Osteoblast (primary cell): ENCODE measurements at regions not wholly inside any gene's neighbourhood (a gene's known extent, or its start where the extent isn't known, plus 50 kb on each side); places are given as distances from the start of the nearest gene placed in this dataset.

Source experiments
- DNase-seq: peaks from one replicate; pipeline ENCODE4 v3.0.0; 2011; ENCODE audit warnings: low spot score, mixed read lengths; ENCODE audit not compliant: insufficient read length; ENCODE audit errors: missing footprints
- H2AFZ ChIP-seq: 2 replicates; pipeline ENCODE4 v1.6.0; 2011; ENCODE audit warnings: mild to moderate bottlenecking, low read length
- H3K27ac ChIP-seq: 2 replicates; pipeline ENCODE4 v1.5.1; 2011; ENCODE audit warnings: mild to moderate bottlenecking, low read depth, low read length, moderate library complexity
- H3K27me3 ChIP-seq: 2 replicates; pipeline ENCODE4 v1.6.0; 2012; ENCODE audit warnings: mild to moderate bottlenecking, control low read depth, inconsistent platforms, low read length, moderate library complexity; ENCODE audit not compliant: insufficient read depth
- H3K36me3 ChIP-seq: 2 replicates; pipeline ENCODE4 v1.5.1; 2011; ENCODE audit warnings: mild to moderate bottlenecking, low read length, control low read depth, moderate library complexity; ENCODE audit not compliant: insufficient read depth
- H3K4me1 ChIP-seq: 2 replicates; pipeline ENCODE4 v1.5.1; 2011; ENCODE audit warnings: mild to moderate bottlenecking, low read length, control low read depth, moderate library complexity; ENCODE audit not compliant: insufficient read depth
- H3K4me2 ChIP-seq: 2 replicates; pipeline ENCODE4 v1.6.0; 2011; ENCODE audit warnings: mild to moderate bottlenecking, low read length; ENCODE audit not compliant: insufficient read depth
- H3K4me3 ChIP-seq: fragments of 200-600 bp; sonication (generic); 3 replicates; pipeline ENCODE4 v1.5.1; 2012; ENCODE audit warnings: mild to moderate bottlenecking, low read length, inconsistent platforms; ENCODE audit not compliant: insufficient read depth
- H3K79me2 ChIP-seq: 2 replicates; pipeline ENCODE4 v1.6.0; 2012; ENCODE audit warnings: mild to moderate bottlenecking, low read length, control low read depth, inconsistent platforms; ENCODE audit not compliant: insufficient read depth
- H3K9me3 ChIP-seq: 2 replicates; pipeline ENCODE4 v1.5.1; 2011; ENCODE audit warnings: low read depth, low read length, control low read depth
- H4K20me1 ChIP-seq: 2 replicates; pipeline ENCODE4 v1.6.0; 2012; ENCODE audit warnings: mild to moderate bottlenecking, low read length, control low read depth; ENCODE audit not compliant: insufficient read depth
- CTCF ChIP-seq: IDR thresholded peaks from 2 replicates; pipeline ENCODE4 v1.5.1; 2011; ENCODE audit warnings: mild to moderate bottlenecking, low read depth, low read length, moderate library complexity; ENCODE audit errors: extremely low read depth

- Histone ChIP-seq H3K4me1 (no peaks in the 10 kb centered on the region), H3K4me2 (no peak overlapping the region), H3K79me2 (no peaks in the 10 kb centered on the region), H3K9me3 (no peaks in the 10 kb centered on the region), H3K27ac (no peak overlapping the region), H3K36me3 (no peaks in the 10 kb centered on the region), H2AFZ (no peak overlapping the region), H3K4me3 (no peak overlapping the region), H4K20me1 (peaks cover 3% of the 10 kb centered on the region), H3K27me3 (no peaks in the 10 kb centered on the region)
- no peak for DNase-seq
- no peak for TF ChIP-seq CTCF
Observed at GRCh38 chr6:2314641-2315040, 69.2 kb upstream of the GMDS start.

GRCh38 chr6:2310042-2310441 is 64.6 kb upstream of the GMDS start:
- Histone ChIP-seq H3K4me1 (peaks cover 5% of the 10 kb centered on the region), H3K27me3 (no peaks in the 10 kb centered on the region)

GRCh38 chr6:2309122-2309521 is 63.7 kb upstream of the GMDS start:
- Histone ChIP-seq H3K4me3 (no peak overlapping the region), H3K9me3 (no peaks in the 10 kb centered on the region), H2AFZ (no peak overlapping the region), H3K4me2 (no peak overlapping the region), H3K27me3 (no peaks in the 10 kb centered on the region), H4K20me1 (no peaks in the 10 kb centered on the region), H3K36me3 (no peaks in the 10 kb centered on the region), H3K79me2 (no peaks in the 10 kb centered on the region), H3K4me1 (peaks cover 5% of the 10 kb centered on the region), H3K27ac (no peak overlapping the region)
- no peak for TF ChIP-seq CTCF
- DNase-seq = no peak

More at GRCh38 chr6:2310042-2310441, 64.6 kb upstream of the GMDS start:
- Histone ChIP-seq H3K36me3 (no peaks in the 10 kb centered on the region), H3K27ac (no peak overlapping the region), H4K20me1 (peaks cover 3% of the 10 kb centered on the region), H3K4me2 (no peak overlapping the region), H3K9me3 (no peaks in the 10 kb centered on the region), H3K4me3 (no peak overlapping the region), H2AFZ (no peak overlapping the region), H3K79me2 (no peaks in the 10 kb centered on the region)
- TF ChIP-seq CTCF = no peak
- DNase-seq = no peak

GRCh38 chr6:2307799-2308198 is 62.4 kb upstream of the GMDS start:
- H3K79me2 ChIP-seq = no peaks in the 10 kb centered on the region
- no peaks in the 10 kb centered on the region for H3K9me3 ChIP-seq
- H3K4me1 ChIP-seq = peaks cover 5% of the 10 kb centered on the region
- H3K4me2 ChIP-seq = no peak overlapping the region
- no peaks in the 10 kb centered on the region for H3K27me3 ChIP-seq
- no peak overlapping the region for H2AFZ ChIP-seq
- no peak overlapping the region for H3K4me3 ChIP-seq
- H3K36me3 ChIP-seq = no peaks in the 10 kb centered on the region
- no peaks in the 10 kb centered on the region for H4K20me1 ChIP-seq
- H3K27ac ChIP-seq = no peak overlapping the region
- TF ChIP-seq CTCF = no peak
- DNase-seq = no peak
